H1 (cell line): ENCODE measurements at regions not wholly inside any gene's neighbourhood (a gene's known extent, or its start where the extent isn't known, plus 50 kb on each side); places are given as distances from the start of the nearest gene placed in this dataset.

Source experiments
- ATF2 ChIP-seq: IDR thresholded peaks from 2 replicates; pipeline ENCODE4 v1.6.1; 2012; ENCODE audit warnings: low read length, inconsistent platforms
- CEBPB ChIP-seq: IDR thresholded peaks from 2 replicates; pipeline ENCODE4 v1.6.1; 2012; ENCODE audit warnings: low read depth, low read length
- CTCF ChIP-seq, 3 experiments: IDR thresholded peaks; 1 replicate in 2 of 3; 2 replicates in 1 of 3; pipeline versions ENCODE4 v1.5.1 to v1.6.1; 2011; ENCODE audit warnings: low read length in 3 of 3, mild to moderate bottlenecking in 3 of 3, inconsistent platforms in 2 of 3, low read depth in 1 of 3, moderate library complexity in 1 of 3; ENCODE audit not compliant: insufficient read depth in 1 of 3; ENCODE audit errors: control extremely low read depth in 1 of 3
- POLR2A ChIP-seq, 2 experiments: IDR thresholded peaks; 1 replicate in 1 of 2; 2 replicates in 1 of 2; pipeline ENCODE4 v1.6.1; 2011; ENCODE audit warnings: low read depth in 2 of 2, low read length in 2 of 2, mild to moderate bottlenecking in 2 of 2; ENCODE audit errors: control extremely low read depth in 1 of 2
- POLR2AphosphoS5 ChIP-seq: IDR thresholded peaks from 2 replicates; pipeline ENCODE4 v1.6.1; 2011; ENCODE audit warnings: low read depth, low read length
- RAD21 ChIP-seq, 2 experiments: IDR thresholded peaks in 1 of 2; conservative IDR thresholded peaks in 1 of 2; 2 replicates each; pipeline ENCODE4 v1.6.1; 2011; ENCODE audit warnings: low read depth in 2 of 2, low read length in 2 of 2, improper control_type of control experiment in 1 of 2, inconsistent platforms in 1 of 2, mild to moderate bottlenecking in 1 of 2, moderate library complexity in 1 of 2
- RBBP5 ChIP-seq: IDR thresholded peaks from 2 replicates; pipeline ENCODE4 v1.7.1; 2012; ENCODE audit warnings: low read depth, mild to moderate bottlenecking, inconsistent platforms, low read length, moderate library complexity, borderline replicate concordance
- SRF ChIP-seq: IDR thresholded peaks from 2 replicates; pipeline ENCODE4 v1.6.1; 2011; ENCODE audit warnings: mild to moderate bottlenecking, low read depth, low read length, moderate library complexity
- SUZ12 ChIP-seq: fragments of 200-600 bp; sonication (generic); IDR thresholded peaks from 2 replicates; pipeline ENCODE4 v1.6.1; 2012; ENCODE audit warnings: mild to moderate bottlenecking, inconsistent platforms, low read length, moderate library complexity, mixed read lengths

- TF ChIP-seq ATF2 (no peak), CTCF (IDR thresholded peaks at IDR 0.05; ENCODE audit: control extremely low read depth in 1 of 3, insufficient read depth in 1 of 3, low read depth in 1 of 3, low read length in 3 of 3) (no peak), RAD21 (IDR thresholded peaks at IDR 0.05 in 1 of 2, conservative IDR thresholded peaks at IDR 0.05 in 1 of 2; ENCODE audit: low read depth in 2 of 2, low read length in 2 of 2) (no peak), POLR2A (IDR thresholded peaks at IDR 0.05; ENCODE audit: control extremely low read depth in 1 of 2, low read depth in 2 of 2, low read length in 2 of 2) (no peak), SUZ12 (no peak), CEBPB (no peak), SRF (no peak), POLR2AphosphoS5 (no peak), RBBP5 (no peak)
These were observed 57.5 kb upstream of the THY1 start for GRCh38 chr11:119480380-119481020.
